Stomach (tissue), 4 donors: ENCODE measurements at regions not wholly inside any gene's neighbourhood (a gene's known extent, or its start where the extent isn't known, plus 50 kb on each side); places are given as distances from the start of the nearest gene placed in this dataset.

ENCODE experiments used
- CTCF ChIP-seq, 7 experiments: fragments of 450-650 bp in 4 of 7; fragments of 200-600 bp in 3 of 7; sonication (generic) in 3 of 7; IDR thresholded peaks; one replicate each; pipeline ENCODE4 v1.5.1; 2016 to 2019; ENCODE audit warnings: antibody characterized with exemption in 7 of 7, control low read depth in 2 of 7, mild to moderate bottlenecking in 1 of 7
- POLR2A ChIP-seq, 4 donors: fragments of 450-650 bp; IDR thresholded peaks; one replicate each; pipeline ENCODE4 v1.6.1; 2016; ENCODE audit warnings: antibody characterized with exemption in 4 of 4, control low read depth in 2 of 4, mild to moderate bottlenecking in 1 of 4, moderate library complexity in 1 of 4
- POLR2AphosphoS5 ChIP-seq, 3 donors: sonication (generic); formaldehyde crosslinking; IDR thresholded peaks; one replicate each; pipeline ENCODE4 v1.6.1; 2016; ENCODE audit warnings: antibody characterized with exemption in 3 of 3

DNA sequence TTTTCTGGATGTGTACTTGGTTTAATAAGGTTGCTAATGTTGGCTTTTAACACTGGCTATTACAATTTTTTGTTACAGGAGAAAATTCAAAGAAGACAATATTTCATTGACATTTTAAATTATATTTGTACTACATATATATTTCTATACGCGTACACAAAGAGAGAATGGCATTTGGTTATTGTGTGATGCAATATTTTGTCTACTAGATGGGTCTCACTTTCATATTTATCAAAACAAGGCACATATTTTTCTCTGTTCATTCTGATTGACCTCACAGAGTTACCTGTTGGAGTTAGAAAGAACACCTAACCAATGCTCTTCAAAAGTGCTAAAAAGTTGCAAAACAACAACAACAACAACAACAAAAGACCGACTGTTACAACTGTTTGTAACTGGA, 50.2 kb upstream of the VGLL3 start:
- no peak for TF ChIP-seq POLR2AphosphoS5 (IDR thresholded peaks at IDR 0.05)
- no peak for TF ChIP-seq CTCF (IDR thresholded peaks at IDR 0.05)
- TF ChIP-seq POLR2A (IDR thresholded peaks at IDR 0.05): no peak
